ENCODE measurements at regions not wholly inside any gene's neighbourhood (a gene's known extent, or its start where the extent isn't known, plus 50 kb on each side); places are given as distances from the start of the nearest gene placed in this dataset.

DNA sequence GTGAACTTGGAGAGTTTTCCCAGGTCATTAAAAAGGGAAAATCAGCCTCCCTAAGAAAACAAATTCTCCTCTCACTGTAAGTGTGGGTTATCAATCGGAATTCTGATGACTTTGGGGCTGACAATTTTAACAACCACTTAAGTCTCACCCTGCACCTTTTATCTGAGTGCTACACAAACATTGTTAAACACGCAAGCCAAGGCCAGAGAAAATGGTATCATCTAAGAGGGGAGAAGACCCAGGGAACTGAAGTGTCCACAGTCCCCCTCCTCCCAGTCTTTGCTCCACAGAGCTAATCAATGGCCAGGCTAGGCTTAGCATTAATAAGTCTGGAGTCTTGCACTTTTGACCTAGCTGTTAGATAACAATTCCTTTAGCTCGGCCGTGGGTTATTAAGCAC lies 51.7 kb upstream of the TBX5 start:
- no peak overlapping the region for H3K4me3 ChIP-seq
- no peak overlapping the region for H3K9ac ChIP-seq (ENCODE audit: insufficient read depth in 1 of 2, low read length in 2 of 2)
- H3K27me3 ChIP-seq (ENCODE audit: control insufficient read depth in 3 of 3, insufficient read depth in 3 of 3, low read length in 2 of 3): peaks cover 0 to 15% (median 0%) of the 10 kb centered on the region in 3 donors
- 28 to 45% methylated on average over 4 of the region's 4 CpGs for WGBS, 2 donors
- H3K36me3 ChIP-seq (ENCODE audit: control insufficient read depth in 4 of 4, insufficient read depth in 4 of 4, low read length in 4 of 4): no peaks in the 10 kb centered on the region
- DNase-seq: no peak
- H3K4me1 ChIP-seq (ENCODE audit: control insufficient read depth in 5 of 5, insufficient read depth in 5 of 5, low read length in 5 of 5): peaks cover 0 to 17% (median 0%) of the 10 kb centered on the region in 5 donors
- no peak overlapping the region for H3K27ac ChIP-seq (ENCODE audit: low read depth in 1 of 2, low read length in 1 of 2)
- TF ChIP-seq, protein P1, sequence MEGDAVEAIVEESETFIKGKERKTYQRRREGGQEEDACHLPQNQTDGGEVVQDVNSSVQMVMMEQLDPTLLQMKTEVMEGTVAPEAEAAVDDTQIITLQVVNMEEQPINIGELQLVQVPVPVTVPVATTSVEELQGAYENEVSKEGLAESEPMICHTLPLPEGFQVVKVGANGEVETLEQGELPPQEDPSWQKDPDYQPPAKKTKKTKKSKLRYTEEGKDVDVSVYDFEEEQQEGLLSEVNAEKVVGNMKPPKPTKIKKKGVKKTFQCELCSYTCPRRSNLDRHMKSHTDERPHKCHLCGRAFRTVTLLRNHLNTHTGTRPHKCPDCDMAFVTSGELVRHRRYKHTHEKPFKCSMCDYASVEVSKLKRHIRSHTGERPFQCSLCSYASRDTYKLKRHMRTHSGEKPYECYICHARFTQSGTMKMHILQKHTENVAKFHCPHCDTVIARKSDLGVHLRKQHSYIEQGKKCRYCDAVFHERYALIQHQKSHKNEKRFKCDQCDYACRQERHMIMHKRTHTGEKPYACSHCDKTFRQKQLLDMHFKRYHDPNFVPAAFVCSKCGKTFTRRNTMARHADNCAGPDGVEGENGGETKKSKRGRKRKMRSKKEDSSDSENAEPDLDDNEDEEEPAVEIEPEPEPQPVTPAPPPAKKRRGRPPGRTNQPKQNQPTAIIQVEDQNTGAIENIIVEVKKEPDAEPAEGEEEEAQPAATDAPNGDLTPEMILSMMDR (IDR thresholded peaks at IDR 0.05; ENCODE audit: control extremely low read depth, extremely low read depth): no peak
- ATAC-seq (ENCODE audit: insufficient read depth, low FRiP score): no peak
- H3K9me3 ChIP-seq (ENCODE audit: control insufficient read depth in 4 of 4, insufficient read depth in 3 of 4, low read length in 3 of 4): peaks cover 0 to 2% (median 0%) of the 10 kb centered on the region in 4 donors
